OCI-LY7 (cell line): ENCODE measurements at regions not wholly inside any gene's neighbourhood (a gene's known extent, or its start where the extent isn't known, plus 50 kb on each side); places are given as distances from the start of the nearest gene placed in this dataset.

Experiments
- BruUV-seq: library from RNA; stranded (reverse); fragments of 400-500 nt; replicated peaks from 2 replicates; lab custom pipeline; 2021; lab: Mats Ljungman, UMichigan
- CTCF ChIA-PET: fragments of 300-600 bp; sonication (Branson Sonifier 250); formaldehyde crosslinking; loops from one replicate; lab custom pipeline; 2022; ENCODE audit warnings: antibody characterized with exemption; ENCODE audit not compliant: unreplicated experiment; lab: Charles Lee
- POLR2A ChIA-PET: fragments of 300-600 bp; sonication (Branson Sonifier 250); formaldehyde crosslinking; loops from one replicate; lab custom pipeline; 2022; ENCODE audit warnings: antibody characterized with exemption; lab: Charles Lee
- DNase-seq: peaks from one replicate; pipeline ENCODE4 v3.0.0-alpha.2; 2015; ENCODE audit warnings: low spot score
- H2AFZ ChIP-seq: fragments of 200-600 bp; sonication (generic), shearing (Covaris generic); 2 replicates; pipeline ENCODE4 v1.6.1; 2014; ENCODE audit warnings: mild to moderate bottlenecking, antibody characterized with exemption, low read length, moderate library complexity
- H3K27ac ChIP-seq: fragments of 200-600 bp; sonication (generic); 2 replicates; pipeline ENCODE4 v1.5.1; 2014; ENCODE audit warnings: mixed run types, low read depth, mild to moderate bottlenecking, moderate library complexity, low read length, inconsistent platforms; ENCODE audit not compliant: poor library complexity, severe bottlenecking
- H3K36me3 ChIP-seq: fragments of 200-600 bp; sonication (generic); 2 replicates; pipeline ENCODE4 v1.6.1; 2014; ENCODE audit warnings: mild to moderate bottlenecking, antibody characterized with exemption, low read length, moderate library complexity, mixed read lengths; ENCODE audit not compliant: insufficient read depth
- H3K4me1 ChIP-seq: fragments of 200-600 bp; sonication (generic); 2 replicates; pipeline ENCODE4 v1.5.1; 2014; ENCODE audit warnings: mild to moderate bottlenecking, low read length; ENCODE audit not compliant: insufficient read depth, poor library complexity, severe bottlenecking
- H3K4me2 ChIP-seq: fragments of 200-600 bp; sonication (generic); 2 replicates; pipeline ENCODE4 v1.6.1; 2014; ENCODE audit warnings: mild to moderate bottlenecking, low read length
- H3K4me3 ChIP-seq: fragments of 200-600 bp; sonication (generic); 2 replicates; pipeline ENCODE4 v1.5.1; 2014; ENCODE audit warnings: mild to moderate bottlenecking, low read depth, low read length; ENCODE audit not compliant: poor library complexity, severe bottlenecking
- H3K79me2 ChIP-seq: fragments of 200-600 bp; sonication (generic); 2 replicates; pipeline ENCODE4 v1.6.1; 2016; ENCODE audit warnings: low read depth, mild to moderate bottlenecking, low read length, moderate library complexity, mixed read lengths; ENCODE audit not compliant: insufficient read depth
- H3K9me2 ChIP-seq: fragments of 200-600 bp; sonication (generic); 2 replicates; pipeline ENCODE4 v1.6.1; 2016; ENCODE audit warnings: mild to moderate bottlenecking, low read length, mixed read lengths; ENCODE audit not compliant: insufficient read depth
- H3K9me3 ChIP-seq: fragments of 200-600 bp; sonication (generic); 2 replicates; pipeline ENCODE4 v1.6.1; 2014; ENCODE audit warnings: mild to moderate bottlenecking, mixed run types, low read length, mixed read lengths
- H4K20me1 ChIP-seq: fragments of 200-600 bp; sonication (generic); 2 replicates; pipeline ENCODE4 v1.6.1; 2014; ENCODE audit warnings: mild to moderate bottlenecking, antibody characterized with exemption, low read length, moderate library complexity, mixed read lengths; ENCODE audit not compliant: insufficient read depth
- EZH2phosphoT487 ChIP-seq: fragments of 200-600 bp; sonication (generic); IDR thresholded peaks from 2 replicates; pipeline ENCODE4 v1.6.1; 2018; ENCODE audit warnings: low read depth, borderline replicate concordance, mild to moderate bottlenecking, mixed run types, antibody characterized with exemption, low read length, moderate library complexity, mixed read lengths
- intact Hi-C: fragments of 100-400 bp; cut with micrococcal nuclease; formaldehyde crosslinking; loops from one replicate; pipeline ENCODE4 v1.10.0; 2022; ENCODE audit not compliant: unreplicated experiment
- TF ChIP-seq, protein P1 (sequence below): fragments of 200-600 bp; sonication (generic); conservative IDR thresholded peaks from 2 replicates; pipeline ENCODE4 v1.5.1; 2014; ENCODE audit warnings: mild to moderate bottlenecking, antibody characterized with exemption, low read length, moderate library complexity, mixed read lengths

DNA sequence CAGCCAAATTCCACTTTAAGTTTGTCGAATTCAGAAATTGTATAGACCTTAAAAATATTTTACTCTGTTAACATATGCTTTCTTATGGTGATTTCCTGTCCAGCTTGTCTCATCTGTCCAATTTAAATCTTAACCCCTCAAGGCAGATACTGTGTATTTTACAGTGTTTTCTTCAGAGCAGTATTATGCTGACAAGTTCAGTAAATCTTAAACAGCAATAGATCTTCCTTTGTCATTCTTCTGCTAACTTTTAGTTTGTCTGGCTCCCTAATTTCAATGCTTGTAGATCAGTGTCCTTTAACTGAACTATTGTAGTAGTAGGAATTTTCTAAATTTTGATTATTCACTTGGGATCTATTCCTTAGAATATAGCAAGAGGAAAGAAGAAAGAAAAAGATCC lies 52.8 kb upstream of the MEIS1 start:
- Histone ChIP-seq H2AFZ (no peak overlapping the region), H3K9me2 (no peaks in the 10 kb centered on the region), H3K79me2 (no peaks in the 10 kb centered on the region), H3K36me3 (no peaks in the 10 kb centered on the region), H3K4me3 (no peak overlapping the region), H3K9me3 (no peaks in the 10 kb centered on the region), H3K4me2 (no peak overlapping the region), H4K20me1 (no peaks in the 10 kb centered on the region), H3K4me1 (no peaks in the 10 kb centered on the region), H3K27ac (no peak overlapping the region)
- ChIA-PET CTCF (no interaction called here), POLR2A (no interaction called here)
- intact Hi-C loops: no loop called here
- BruUV-seq: no TSS peak
- no peak for DNase-seq
- TF ChIP-seq, protein P1, sequence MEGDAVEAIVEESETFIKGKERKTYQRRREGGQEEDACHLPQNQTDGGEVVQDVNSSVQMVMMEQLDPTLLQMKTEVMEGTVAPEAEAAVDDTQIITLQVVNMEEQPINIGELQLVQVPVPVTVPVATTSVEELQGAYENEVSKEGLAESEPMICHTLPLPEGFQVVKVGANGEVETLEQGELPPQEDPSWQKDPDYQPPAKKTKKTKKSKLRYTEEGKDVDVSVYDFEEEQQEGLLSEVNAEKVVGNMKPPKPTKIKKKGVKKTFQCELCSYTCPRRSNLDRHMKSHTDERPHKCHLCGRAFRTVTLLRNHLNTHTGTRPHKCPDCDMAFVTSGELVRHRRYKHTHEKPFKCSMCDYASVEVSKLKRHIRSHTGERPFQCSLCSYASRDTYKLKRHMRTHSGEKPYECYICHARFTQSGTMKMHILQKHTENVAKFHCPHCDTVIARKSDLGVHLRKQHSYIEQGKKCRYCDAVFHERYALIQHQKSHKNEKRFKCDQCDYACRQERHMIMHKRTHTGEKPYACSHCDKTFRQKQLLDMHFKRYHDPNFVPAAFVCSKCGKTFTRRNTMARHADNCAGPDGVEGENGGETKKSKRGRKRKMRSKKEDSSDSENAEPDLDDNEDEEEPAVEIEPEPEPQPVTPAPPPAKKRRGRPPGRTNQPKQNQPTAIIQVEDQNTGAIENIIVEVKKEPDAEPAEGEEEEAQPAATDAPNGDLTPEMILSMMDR: no peak
- TF ChIP-seq EZH2phosphoT487: no peak

DNA sequence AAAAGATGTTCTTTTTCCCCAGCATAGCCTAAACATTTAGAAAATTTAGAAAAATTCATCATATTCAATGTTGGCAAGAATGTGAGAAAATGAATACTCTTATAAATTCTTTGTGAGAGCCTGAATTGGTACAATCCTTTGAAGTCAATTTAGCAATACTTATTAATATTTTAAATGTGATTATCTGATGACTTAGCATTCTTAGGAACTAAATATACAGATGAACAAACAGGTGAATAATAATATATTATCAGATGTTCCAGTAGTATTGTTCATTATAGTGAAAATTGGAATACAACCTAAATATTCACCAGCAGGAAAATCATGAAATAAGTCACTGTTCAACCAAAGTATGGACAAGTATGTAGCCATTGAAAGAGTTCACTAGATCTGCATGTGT lies 55.5 kb upstream of the MEIS1 start:
- no peaks in the 10 kb centered on the region for H3K9me2 ChIP-seq
- POLR2A ChIA-PET: no interaction called here
- no peak overlapping the region for H3K4me2 ChIP-seq
- H3K9me3 ChIP-seq: no peaks in the 10 kb centered on the region
- H3K36me3 ChIP-seq: no peaks in the 10 kb centered on the region
- BruUV-seq: no TSS peak
- no peaks in the 10 kb centered on the region for H4K20me1 ChIP-seq
- no peak overlapping the region for H3K27ac ChIP-seq
- DNase-seq: no peak
- no peak for TF ChIP-seq EZH2phosphoT487
- TF ChIP-seq, protein P1: no peak
- H3K4me3 ChIP-seq: no peak overlapping the region
- no peaks in the 10 kb centered on the region for H3K79me2 ChIP-seq
- intact Hi-C loops: no loop called here
- no peaks in the 10 kb centered on the region for H3K4me1 ChIP-seq
- H2AFZ ChIP-seq: no peak overlapping the region
- CTCF ChIA-PET: no interaction called here

DNA sequence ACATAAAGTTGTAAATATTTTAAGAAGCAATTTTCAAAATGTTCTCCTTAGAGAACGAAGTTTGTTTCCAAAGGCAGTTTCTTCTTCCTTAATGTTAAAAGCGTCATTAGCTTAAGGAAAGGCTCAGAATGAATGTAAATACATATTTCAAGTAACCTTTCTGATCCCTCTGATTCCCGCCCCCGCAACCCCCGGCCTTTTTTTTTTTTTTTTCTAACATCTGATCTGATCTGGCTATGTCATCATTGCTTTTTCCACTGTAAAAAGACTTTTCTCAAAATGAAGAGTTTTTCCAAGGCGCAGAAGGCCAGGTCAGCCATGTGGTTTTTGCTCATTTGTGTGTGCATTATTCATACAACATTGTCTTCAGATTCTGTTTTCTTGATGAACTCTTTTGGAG lies 57.1 kb upstream of the MEIS1 start:
- POLR2A ChIA-PET: interaction anchor here (0.7 to 1.4 kb wide), 3 partner anchors 13 to 549 kb away, joined by 3 to 7 read pairs (median 3); no protein-coding TSS in a partner anchor
- H3K27ac ChIP-seq: no peak overlapping the region
- TF ChIP-seq, protein P1: no peak
- TF ChIP-seq EZH2phosphoT487: no peak
- H3K9me3 ChIP-seq: no peaks in the 10 kb centered on the region
- no peaks in the 10 kb centered on the region for H4K20me1 ChIP-seq
- H3K4me1 ChIP-seq: no peaks in the 10 kb centered on the region
- BruUV-seq: no TSS peak
- no peak overlapping the region for H3K4me2 ChIP-seq
- CTCF ChIA-PET: no interaction called here
- no peaks in the 10 kb centered on the region for H3K9me2 ChIP-seq
- no peaks in the 10 kb centered on the region for H3K36me3 ChIP-seq
- intact Hi-C loops: no loop called here
- no peaks in the 10 kb centered on the region for H3K79me2 ChIP-seq
- no peak for DNase-seq
- H3K4me3 ChIP-seq: no peak overlapping the region
- no peak overlapping the region for H2AFZ ChIP-seq
